ENCODE measurements at regions not wholly inside any gene's neighbourhood (a gene's known extent, or its start where the extent isn't known, plus 50 kb on each side); places are given as distances from the start of the nearest gene placed in this dataset.

GRCh38 chr4:64545593-64545992 is 136.3 kb upstream of the TECRL start:
- H3K4me2 ChIP-seq (ENCODE audit: low read depth, low read length): no peak overlapping the region
- no TSS peak for BruUV-seq (replicated peaks)
- no peaks in the 10 kb centered on the region for H3K36me3 ChIP-seq (replicated peaks in 1 of 2; ENCODE audit: control insufficient read depth in 1 of 2, insufficient read depth in 2 of 2, low read length in 2 of 2)
- ChIA-PET CTCF (ENCODE audit: low intra/inter-chr PET ratio, low total read pairs) (no interaction called here), POLR2A (no interaction called here)
- intact Hi-C loops (cut with micrococcal nuclease; ENCODE audit: unreplicated experiment): no loop called here
- no peak for FAIRE-seq
- H3K4me3 ChIP-seq (replicated peaks in 1 of 3; ENCODE audit: insufficient read depth in 1 of 3, low read depth in 2 of 3, low read length in 3 of 3): no peak overlapping the region
- H3K4me1 ChIP-seq (ENCODE audit: insufficient read depth, low read length): no peaks in the 10 kb centered on the region
- H3K9me3 ChIP-seq (ENCODE audit: low read length): no peaks in the 10 kb centered on the region
- H3K27ac ChIP-seq (ENCODE audit: extremely low read length, insufficient read depth, low read length): no peak overlapping the region
- no peak for TF ChIP-seq SIN3A (IDR thresholded peaks at IDR 0.05; ENCODE audit: borderline replicate concordance, low read depth, low read length)
- TF ChIP-seq MED8 (CRISPR knock-in tag; IDR thresholded peaks at IDR 0.05; ENCODE audit: insufficient replicate concordance): no peak
- no peak for TF ChIP-seq KMT2A (CRISPR knock-in tag; IDR thresholded peaks at IDR 0.05)
- TF ChIP-seq U2AF1 (optimal IDR thresholded peaks at IDR 0.05; ENCODE audit: low read depth, low read length): no peak
- no peak for TF ChIP-seq AGO1 (IDR thresholded peaks at IDR 0.05; ENCODE audit: low read depth, low read length, poor library complexity, severe bottlenecking)
- no peak for TF ChIP-seq AHDC1 (CRISPR knock-in tag; IDR thresholded peaks at IDR 0.05; ENCODE audit: borderline replicate concordance)
- H4K20me1 ChIP-seq (ENCODE audit: insufficient read depth, low read length): no peaks in the 10 kb centered on the region
- H3K79me2 ChIP-seq (ENCODE audit: insufficient read depth, low read length): no peaks in the 10 kb centered on the region
- H3K9ac ChIP-seq (ENCODE audit: insufficient read depth, low read depth, low read length): no peak overlapping the region
- no peak overlapping the region for H2AFZ ChIP-seq (ENCODE audit: low read length)
- 63% methylated on average over 15 of the region's 15 CpGs for WGBS (ENCODE audit: low lambda C conversion rate)
- no peaks in the 10 kb centered on the region for H3K27me3 ChIP-seq (ENCODE audit: control insufficient read depth in 1 of 2, insufficient read depth in 2 of 2, low read length in 2 of 2)
- no peak for ATAC-seq
- DNase-seq (ENCODE audit: low spot score): no peak
- in situ Hi-C loops (cut with HindIII; ENCODE audit: extremely low pct_ligation_motif_present, low pct_unique_long_range_greater_than_20kb): loop anchor here (25.0 kb wide), 1 partner anchor 233 kb away; no protein-coding TSS in a partner anchor

Measured in HepG2 (cell line).